ENCODE measurements at regions not wholly inside any gene's neighbourhood (a gene's known extent, or its start where the extent isn't known, plus 50 kb on each side); places are given as distances from the start of the nearest gene placed in this dataset.
"Not testable (repeated sequence)": the region's sequence is repeated elsewhere in the genome, so short reads cannot be mapped to it uniquely, and the experiment has no call there.

- DNase-seq (ENCODE audit: low read depth): no peak
- no peak for TF ChIP-seq CTCF (IDR thresholded peaks at IDR 0.05; ENCODE audit: low read length, missing control alignments)
- H3K4me3 ChIP-seq (replicated peaks; ENCODE audit: low read depth, low read length): no peak overlapping the region
These were observed 74.3 kb upstream of the PPP2R3B start for GRCh38 chrX:460823-461640.

- TF ChIP-seq CTCF (IDR thresholded peaks at IDR 0.05; ENCODE audit: low read length, missing control alignments): no peak
- no peak for DNase-seq (ENCODE audit: low read depth)
- no peak overlapping the region for H3K4me3 ChIP-seq (replicated peaks; ENCODE audit: low read depth, low read length)
These were observed 76.1 kb upstream of the PPP2R3B start for GRCh38 chrX:462853-463252.

- no peak for DNase-seq (ENCODE audit: low read depth)
- TF ChIP-seq CTCF (IDR thresholded peaks at IDR 0.05; ENCODE audit: low read length, missing control alignments): no peak
- no peak overlapping the region for H3K4me3 ChIP-seq (replicated peaks; ENCODE audit: low read depth, low read length)
These were observed 78.9 kb upstream of the PPP2R3B start for GRCh38 chrX:465418-466215.

GRCh38 chrX:466836-467235 lies 80.1 kb upstream of the PPP2R3B start:
- not testable (repeated sequence) for DNase-seq (ENCODE audit: low read depth); H3K4me3 ChIP-seq (replicated peaks; ENCODE audit: low read depth, low read length)

GRCh38 chrX:467686-468085 lies 81.0 kb upstream of the PPP2R3B start:
- not testable (repeated sequence) for DNase-seq (ENCODE audit: low read depth); H3K4me3 ChIP-seq (replicated peaks; ENCODE audit: low read depth, low read length)

- no peak for DNase-seq (ENCODE audit: low read depth)
- no peak overlapping the region for H3K4me3 ChIP-seq (replicated peaks; ENCODE audit: low read depth, low read length)
- TF ChIP-seq CTCF (IDR thresholded peaks at IDR 0.05; ENCODE audit: low read length, missing control alignments): no peak
These were observed 82.3 kb upstream of the PPP2R3B start for GRCh38 chrX:468979-469378.

GRCh38 chrX:470686-471085 lies 84.0 kb upstream of the PPP2R3B start:
- H3K4me3 ChIP-seq (replicated peaks; ENCODE audit: low read depth, low read length): no peak overlapping the region
- TF ChIP-seq CTCF (IDR thresholded peaks at IDR 0.05; ENCODE audit: low read length, missing control alignments): no peak
- no peak for DNase-seq (ENCODE audit: low read depth)

- DNase-seq (ENCODE audit: low read depth): no peak
- no peak for TF ChIP-seq CTCF (IDR thresholded peaks at IDR 0.05; ENCODE audit: low read length, missing control alignments)
- H3K4me3 ChIP-seq (replicated peaks; ENCODE audit: low read depth, low read length): no peak overlapping the region
These were observed 84.6 kb upstream of the PPP2R3B start for GRCh38 chrX:471281-471680.

- not testable (repeated sequence) for DNase-seq (ENCODE audit: low read depth); H3K4me3 ChIP-seq (replicated peaks; ENCODE audit: low read depth, low read length)
These were observed 85.6 kb upstream of the PPP2R3B start for GRCh38 chrX:472275-472674.
